ENCODE measurements at regions not wholly inside any gene's neighbourhood (a gene's known extent, or its start where the extent isn't known, plus 50 kb on each side); places are given as distances from the start of the nearest gene placed in this dataset. TPM values are rescaled to one million over a fixed set of nuclear protein-coding genes. Genes with fewer than 3 reads are reported as not detected.

- TF ChIP-seq ZNF24 (IDR thresholded peaks at IDR 0.05) = no peak
- TF ChIP-seq CBX5 (IDR thresholded peaks at IDR 0.05; ENCODE audit: low read depth) = no peak
Measured at GRCh38 chr7:17244786-17245185, 53.7 kb upstream of the AHR start (continued).

GRCh38 chr7:17247357-17247756, 51.1 kb upstream of the AHR start:
- Histone ChIP-seq H2AFZ (ENCODE audit: control insufficient read depth, low read depth, low read length) (no peak overlapping the region), H3K79me2 (ENCODE audit: control insufficient read depth, insufficient read depth, low read length) (no peaks in the 10 kb centered on the region), H3K4me3 (no peak overlapping the region), H4K20me1 (ENCODE audit: control insufficient read depth, insufficient read depth) (no peaks in the 10 kb centered on the region), H3K36me3 (ENCODE audit: control insufficient read depth in 2 of 2, insufficient read depth in 2 of 2, low read length in 1 of 2) (no peaks in the 10 kb centered on the region), H3K27ac (ENCODE audit: control insufficient read depth, insufficient read depth) (no peak overlapping the region), H3K4me1 (ENCODE audit: control insufficient read depth, insufficient read depth, low read length) (no peaks in the 10 kb centered on the region), H3K9me3 (replicated peaks; ENCODE audit: control insufficient read depth, insufficient read depth, low read length) (no peaks in the 10 kb centered on the region), H3K9ac (ENCODE audit: control insufficient read depth, insufficient read depth, low read length) (no peak overlapping the region), H3K27me3 (replicated peaks in 1 of 2; ENCODE audit: control insufficient read depth in 2 of 2, insufficient read depth in 2 of 2, low read length in 1 of 2) (no peaks in the 10 kb centered on the region), H3K4me2 (ENCODE audit: control insufficient read depth, insufficient read depth) (no peak overlapping the region)
- in situ Hi-C loops (cut with MboI) = no loop called here
- SMC1A ChIA-PET (ENCODE audit: uncharacterized antibody, unreplicated experiment) = interaction anchor here (0.9 kb wide), 1 partner anchor 27 kb away, joined by 3 read pairs; no protein-coding TSS in a partner anchor
- CTCF ChIA-PET = no interaction called here
- intact Hi-C loops (cut with micrococcal nuclease; ENCODE audit: unreplicated experiment) = no loop called here
- POLR2A ChIA-PET = no interaction called here
- no peak for FAIRE-seq
- 88% methylated on average over 6 of the region's 6 CpGs for WGBS (ENCODE audit: insufficient coverage, insufficient replicate concordance, low lambda C conversion rate, missing lambda C conversion rate)
- RAD21 ChIA-PET (ENCODE audit: unreplicated experiment) = no interaction called here
- TF ChIP-seq JUND (IDR thresholded peaks at IDR 0.05; ENCODE audit: low read depth, low read length) = no peak
- TF ChIP-seq TARDBP (IDR thresholded peaks at IDR 0.05; ENCODE audit: borderline replicate concordance) = no peak
- ATAC-seq = no peak
- no TSS peak for BruUV-seq (replicated peaks)
- no peak for DNase-seq (ENCODE audit: low read depth, low spot score)

DNA sequence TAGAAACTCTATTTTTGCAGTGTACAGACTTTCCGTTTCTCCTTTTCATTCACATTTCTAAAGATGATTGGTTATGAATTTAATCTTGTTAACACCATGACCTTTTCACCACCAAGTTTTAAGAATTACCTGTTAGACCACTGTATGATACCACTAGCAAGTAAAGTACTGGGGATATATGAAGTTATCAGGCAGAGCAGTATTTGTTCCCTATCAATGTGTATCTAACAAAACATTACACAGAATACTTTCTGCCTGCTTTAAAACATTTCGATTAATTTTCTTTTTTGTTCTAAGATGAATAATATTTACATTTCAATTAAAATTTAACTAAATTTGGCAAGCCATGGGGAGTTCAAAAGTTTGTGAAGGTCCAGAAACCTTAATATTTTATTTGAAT, 49.9 kb upstream of the AHR start:
- no peaks in the 10 kb centered on the region for H3K9me3 ChIP-seq (replicated peaks; ENCODE audit: control insufficient read depth, insufficient read depth, low read length)
- ATAC-seq = no peak
- DNase-seq (ENCODE audit: low read depth, low spot score) = no peak
- no peaks in the 10 kb centered on the region for H3K79me2 ChIP-seq (ENCODE audit: control insufficient read depth, insufficient read depth, low read length)
- no peak overlapping the region for H3K4me3 ChIP-seq
- BruUV-seq (replicated peaks) = no TSS peak
- POLR2A ChIA-PET = no interaction called here
- H3K4me2 ChIP-seq (ENCODE audit: control insufficient read depth, insufficient read depth) = no peak overlapping the region
- TF ChIP-seq PML (IDR thresholded peaks at IDR 0.05; ENCODE audit: low read length) (no peak), EGR1 (IDR thresholded peaks at IDR 0.05; ENCODE audit: borderline replicate concordance in 1 of 2, low read depth in 2 of 2, low read length in 2 of 2) (no peak)
- FAIRE-seq = peak; percentile 54
- RAD21 ChIA-PET (ENCODE audit: unreplicated experiment) = no interaction called here
- no peaks in the 10 kb centered on the region for H4K20me1 ChIP-seq (ENCODE audit: control insufficient read depth, insufficient read depth)
- H2AFZ ChIP-seq (ENCODE audit: control insufficient read depth, low read depth, low read length) = no peak overlapping the region
- SMC1A ChIA-PET (ENCODE audit: uncharacterized antibody, unreplicated experiment) = no interaction called here
- WGBS (ENCODE audit: insufficient coverage, insufficient replicate concordance, low lambda C conversion rate, missing lambda C conversion rate) = 92% methylated on average over 2 of the region's 2 CpGs
- no peaks in the 10 kb centered on the region for H3K27me3 ChIP-seq (replicated peaks in 1 of 2; ENCODE audit: control insufficient read depth in 2 of 2, insufficient read depth in 2 of 2, low read length in 1 of 2)
- no peaks in the 10 kb centered on the region for H3K36me3 ChIP-seq (ENCODE audit: control insufficient read depth in 2 of 2, insufficient read depth in 2 of 2, low read length in 1 of 2)
- H3K27ac ChIP-seq (ENCODE audit: control insufficient read depth, insufficient read depth) = no peak overlapping the region
- in situ Hi-C loops (cut with MboI) (no loop called here), intact Hi-C loops (cut with micrococcal nuclease; ENCODE audit: unreplicated experiment) (no loop called here)
- H3K9ac ChIP-seq (ENCODE audit: control insufficient read depth, insufficient read depth, low read length) = no peak overlapping the region
- no peaks in the 10 kb centered on the region for H3K4me1 ChIP-seq (ENCODE audit: control insufficient read depth, insufficient read depth, low read length)
- CTCF ChIA-PET = no interaction called here

Small RNA genes in the stretch of these regions (small RNA-seq; reads per million reads assigned to genes)
- not detected for gene RF00017
